ENCODE measurements at regions not wholly inside any gene's neighbourhood (a gene's known extent, or its start where the extent isn't known, plus 50 kb on each side); places are given as distances from the start of the nearest gene placed in this dataset.

GRCh38 chr2:138087751-138088593 is 123.7 kb downstream of the HNMT start:
- TF ChIP-seq CTCF (IDR thresholded peaks at IDR 0.05), result no peak
- TF ChIP-seq POLR2A (IDR thresholded peaks at IDR 0.05), result no peak

Measured in transverse colon (tissue), 3 donors.